SKM-1 treated with dmso at 0.1 percent for 144 hours (cell line): ENCODE measurements at regions not wholly inside any gene's neighbourhood (a gene's known extent, or its start where the extent isn't known, plus 50 kb on each side); places are given as distances from the start of the nearest gene placed in this dataset.

Experiments
- DNase-seq: peaks from one replicate; lab custom pipeline; 2025; ENCODE audit not compliant: unreplicated experiment; lab: John Stamatoyannopoulos, UW

DNA sequence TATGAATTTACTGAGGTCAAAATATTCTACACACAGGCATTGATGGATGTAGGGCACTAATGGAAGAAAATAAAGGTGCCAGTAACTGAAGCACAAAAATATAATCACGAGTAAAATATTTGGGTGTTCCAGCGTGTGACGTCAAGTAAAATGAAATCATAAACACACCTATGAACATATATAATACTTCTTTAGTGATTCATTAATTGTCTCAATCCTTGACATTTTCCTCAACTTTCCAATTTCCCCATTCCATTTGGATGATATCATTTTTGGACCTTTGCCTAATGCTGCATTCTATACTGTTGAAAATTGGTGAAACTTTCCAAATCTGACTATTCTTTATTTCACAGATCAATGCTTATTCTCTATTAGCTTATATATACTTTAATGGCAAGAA is 649.3 kb downstream of the GALC start:
- DNase-seq, result no peak

GRCh38 chr14:87334997-87335685 is 657.8 kb downstream of the GALC start:
- no peak for DNase-seq

GRCh38 chr14:87331991-87332390 is 661.0 kb downstream of the GALC start:
- no peak for DNase-seq

DNA sequence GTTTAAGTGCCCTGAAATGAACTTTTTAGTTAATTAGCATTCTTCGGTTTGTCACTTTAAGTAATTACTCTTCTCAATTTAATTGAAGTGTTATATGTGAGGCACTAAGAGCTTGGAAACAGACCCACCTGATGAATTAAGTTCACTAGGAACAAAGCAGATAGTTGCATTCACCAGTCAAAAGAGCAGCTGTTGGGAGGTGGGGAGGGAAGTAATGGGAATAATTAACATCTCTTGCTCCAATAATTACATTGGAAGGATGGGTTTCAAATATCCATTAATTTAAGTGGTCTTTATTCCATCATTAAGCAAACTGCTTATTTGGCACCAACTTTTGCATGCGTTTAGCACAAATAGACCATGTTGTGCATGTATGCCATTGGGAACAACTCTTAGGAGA is 667.2 kb downstream of the GALC start:
- no peak for DNase-seq

DNA sequence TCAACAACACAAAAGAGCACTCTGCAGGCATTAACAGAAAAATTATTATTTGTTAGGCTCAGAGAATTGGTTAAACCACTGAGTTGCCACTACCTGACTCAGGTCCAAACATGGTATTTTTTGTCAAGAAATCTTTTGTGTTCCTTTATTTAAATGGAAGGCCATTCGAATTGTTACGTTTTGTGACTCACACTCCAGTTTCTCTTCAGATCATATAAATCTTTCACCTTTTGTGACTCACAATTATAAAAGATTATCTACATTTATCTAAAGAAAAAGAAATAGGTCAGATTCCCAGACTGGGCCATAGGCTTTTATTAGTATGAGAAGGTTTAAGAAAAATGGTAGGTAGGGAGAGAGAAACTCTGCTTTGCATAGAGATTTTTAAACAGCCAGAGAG is 669.8 kb downstream of the GALC start:
- no peak for DNase-seq

DNA sequence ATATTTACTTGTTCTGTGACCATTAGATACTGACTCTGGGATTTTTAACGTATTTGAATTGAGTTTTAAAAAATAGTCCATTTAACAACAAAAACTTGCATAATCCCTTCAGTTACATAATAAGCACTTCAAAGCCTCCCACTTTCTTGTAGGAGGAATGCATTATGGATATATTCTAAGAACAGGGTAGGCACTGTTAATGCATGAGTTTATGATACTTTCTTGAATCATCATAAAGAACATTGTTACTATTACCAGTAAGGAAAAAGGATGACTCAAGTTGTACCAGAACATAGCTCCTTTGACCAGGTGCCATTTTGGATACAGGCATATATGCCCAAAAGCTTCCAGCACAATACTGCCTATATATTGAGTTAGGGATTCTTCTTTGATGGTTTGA is 671.4 kb downstream of the GALC start:
- DNase-seq, result no peak

GRCh38 chr14:87312894-87313205 is 680.1 kb downstream of the GALC start:
- DNase-seq, result no peak

- DNase-seq, result no peak
Measured at GRCh38 chr14:87312169-87312893, 680.7 kb downstream of the GALC start.

DNA sequence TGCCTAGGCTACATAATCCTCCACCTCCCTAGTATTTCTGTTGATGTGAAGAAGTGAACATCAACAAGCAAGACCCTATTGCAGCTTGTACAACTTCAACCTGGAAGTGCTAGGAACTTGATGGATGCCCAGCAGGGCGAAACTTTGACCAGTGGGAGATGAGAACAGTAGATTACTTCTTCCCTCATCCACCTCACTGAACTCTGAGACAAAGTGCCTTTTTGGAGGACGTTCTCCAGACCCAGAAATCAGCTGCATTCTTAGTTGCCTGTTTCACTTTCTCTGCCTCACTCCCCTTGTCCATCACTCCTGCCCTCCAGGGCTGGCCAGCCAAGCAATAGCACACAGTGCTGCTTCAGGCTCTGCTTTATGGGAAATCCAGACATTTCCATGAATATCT is 683.4 kb downstream of the GALC start:
- DNase-seq, result no peak

- no peak for DNase-seq
Measured at GRCh38 chr14:87306409-87307168, 686.4 kb downstream of the GALC start.

- DNase-seq, result no peak
Measured at GRCh38 chr14:87305345-87305744, 687.6 kb downstream of the GALC start.

DNA sequence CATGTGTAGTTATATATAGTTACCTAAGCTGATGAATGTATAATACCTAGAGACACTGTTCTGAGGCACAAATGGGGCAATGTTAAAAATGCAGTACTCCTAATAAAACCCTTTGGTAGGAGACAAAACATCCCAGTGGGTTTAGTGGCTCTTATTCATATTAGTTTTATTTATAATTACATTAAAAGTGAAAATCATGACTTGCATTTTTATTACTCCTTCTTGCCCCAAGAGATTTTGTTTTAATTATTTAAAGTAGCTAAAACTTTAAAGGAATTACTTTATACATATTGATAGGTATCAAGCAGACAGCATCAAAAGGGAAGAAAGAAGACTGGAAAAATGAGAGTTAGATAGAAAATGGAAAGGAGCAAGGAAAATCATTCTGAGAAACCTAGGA is 688.6 kb downstream of the GALC start:
- no peak for DNase-seq

GRCh38 chr14:87286826-87287225 is 706.2 kb downstream of the GALC start:
- DNase-seq, result no peak

- DNase-seq, result no peak
Measured at GRCh38 chr14:87286191-87286590, 706.8 kb downstream of the GALC start.

DNA sequence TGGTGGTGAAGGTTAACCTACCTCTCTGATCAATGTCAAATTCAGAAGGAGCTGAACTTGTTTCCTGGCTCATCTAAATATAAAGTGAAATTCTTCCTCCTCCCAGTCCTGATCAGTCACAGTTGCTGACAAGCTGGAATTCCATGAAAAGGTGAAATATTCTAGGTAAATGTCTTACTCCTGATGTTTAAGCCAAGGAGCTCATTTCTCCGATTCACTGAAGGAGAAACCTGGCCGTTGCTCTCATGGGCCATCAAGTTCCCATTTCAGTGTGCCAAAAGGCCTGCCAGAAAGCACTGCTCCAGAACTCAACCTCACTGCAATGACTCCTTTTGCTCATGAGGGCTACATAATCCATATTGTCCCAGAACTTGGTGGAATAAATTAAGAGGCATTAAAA is 707.5 kb downstream of the GALC start:
- no peak for DNase-seq

DNA sequence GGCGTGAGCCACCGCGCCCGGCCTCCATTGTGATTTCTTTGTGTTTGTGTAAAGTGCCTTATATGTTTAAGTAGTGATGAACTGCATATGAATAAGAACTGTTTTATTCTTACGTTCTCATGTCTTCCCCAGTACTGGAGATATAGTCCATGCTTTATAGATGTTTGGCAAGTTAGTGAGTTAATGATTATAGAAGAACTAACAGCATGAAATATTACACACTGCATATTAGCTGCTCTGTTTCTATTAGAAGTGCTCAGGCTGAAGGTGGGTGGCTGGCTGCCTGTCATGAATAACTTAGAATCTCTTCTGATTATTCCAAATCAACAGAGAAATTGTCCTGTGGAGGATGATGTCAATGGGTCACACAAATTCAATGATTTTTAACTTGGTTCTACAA is 709.4 kb downstream of the GALC start:
- no peak for DNase-seq

- no peak for DNase-seq
Measured at GRCh38 chr14:87282266-87282665, 710.7 kb downstream of the GALC start.

DNA sequence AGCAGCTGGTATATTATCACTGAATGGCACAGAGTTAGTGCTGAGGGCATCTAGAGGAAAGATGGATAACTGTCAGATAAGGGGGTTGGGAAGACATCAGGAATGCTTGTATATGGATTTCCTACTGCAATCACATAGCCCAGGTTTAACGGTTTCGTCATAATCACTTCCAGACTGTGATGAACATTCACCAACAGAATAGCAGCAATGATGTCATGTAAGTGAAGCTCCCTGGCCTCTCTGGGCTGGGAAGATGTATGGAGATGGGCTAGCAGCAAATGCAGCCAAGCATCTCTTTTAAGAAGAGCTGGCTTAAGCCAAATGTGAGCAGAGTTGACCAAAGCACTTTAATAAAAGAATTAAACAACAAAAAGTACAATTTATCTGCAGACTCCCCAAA is 714.6 kb downstream of the GALC start:
- DNase-seq, result no peak

DNA sequence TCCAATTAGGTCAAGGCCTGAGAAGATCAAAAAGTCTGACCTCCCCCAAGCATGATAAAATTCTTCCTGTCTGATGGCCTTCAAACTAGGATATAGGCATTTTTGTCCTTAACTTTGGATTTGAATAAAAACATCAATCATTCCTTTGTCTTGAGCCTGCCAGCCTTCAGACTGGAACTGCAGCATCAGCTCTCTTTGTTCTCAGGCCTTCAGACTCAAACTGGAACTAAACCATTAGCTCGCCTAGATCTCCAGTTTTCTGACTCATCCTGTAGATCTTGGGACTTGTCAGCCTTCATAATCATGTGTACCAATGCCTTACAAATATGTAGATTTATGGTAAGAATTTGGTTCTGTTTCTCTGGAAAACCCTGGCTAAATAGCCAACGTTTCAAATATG is 721.7 kb downstream of the GALC start:
- DNase-seq, result no peak

DNA sequence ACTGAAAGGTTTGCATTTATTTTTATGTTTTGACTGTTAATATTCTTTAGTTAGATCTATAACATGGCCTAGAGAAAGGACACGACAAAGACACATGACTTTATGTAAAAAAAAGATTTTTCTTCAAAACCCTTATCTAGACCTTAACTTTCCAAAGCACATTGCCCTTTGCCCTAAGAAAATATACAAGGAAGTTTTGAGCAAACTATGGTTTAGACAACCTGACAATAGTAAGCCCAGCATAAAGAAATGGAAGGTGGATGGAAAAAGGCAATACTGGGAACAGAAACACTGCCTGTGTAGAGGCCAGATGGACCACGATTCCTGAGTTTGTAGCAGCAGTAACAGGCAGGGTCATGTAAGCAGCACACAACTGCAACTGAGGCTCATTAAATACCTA is 724.0 kb downstream of the GALC start:
- no peak for DNase-seq

DNA sequence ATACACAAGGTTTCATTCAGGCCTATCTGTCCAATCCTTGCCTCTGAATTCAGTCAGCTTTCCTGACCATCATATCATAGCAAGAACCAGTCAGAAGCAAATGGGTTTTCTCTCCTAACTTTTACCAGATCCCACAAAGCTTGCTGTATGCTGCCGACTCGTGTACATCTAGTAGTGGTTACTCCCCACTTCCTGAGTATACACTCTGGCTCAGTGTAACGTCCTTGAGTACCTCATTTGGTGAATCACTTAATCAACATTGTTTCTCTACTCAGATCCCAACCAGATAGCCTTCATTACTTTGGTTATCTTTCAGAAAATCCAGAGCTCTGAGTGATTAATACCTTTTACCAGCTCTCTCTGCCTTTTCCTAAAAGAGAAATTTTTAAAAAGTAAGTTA is 728.2 kb downstream of the GALC start:
- DNase-seq, result no peak

- DNase-seq, result no peak
Measured at GRCh38 chr14:87264272-87264785, 728.7 kb downstream of the GALC start.
